ENCODE measurements at regions not wholly inside any gene's neighbourhood (a gene's known extent, or its start where the extent isn't known, plus 50 kb on each side); places are given as distances from the start of the nearest gene placed in this dataset.

GRCh38 chr20:3296261-3297078 lies 57.5 kb upstream of the SLC4A11 start:
- TF ChIP-seq CTCF (IDR thresholded peaks at IDR 0.05) (no peak), POLR2A (IDR thresholded peaks at IDR 0.05) (no peak)
